ENCODE measurements at regions not wholly inside any gene's neighbourhood (a gene's known extent, or its start where the extent isn't known, plus 50 kb on each side); places are given as distances from the start of the nearest gene placed in this dataset.

DNA sequence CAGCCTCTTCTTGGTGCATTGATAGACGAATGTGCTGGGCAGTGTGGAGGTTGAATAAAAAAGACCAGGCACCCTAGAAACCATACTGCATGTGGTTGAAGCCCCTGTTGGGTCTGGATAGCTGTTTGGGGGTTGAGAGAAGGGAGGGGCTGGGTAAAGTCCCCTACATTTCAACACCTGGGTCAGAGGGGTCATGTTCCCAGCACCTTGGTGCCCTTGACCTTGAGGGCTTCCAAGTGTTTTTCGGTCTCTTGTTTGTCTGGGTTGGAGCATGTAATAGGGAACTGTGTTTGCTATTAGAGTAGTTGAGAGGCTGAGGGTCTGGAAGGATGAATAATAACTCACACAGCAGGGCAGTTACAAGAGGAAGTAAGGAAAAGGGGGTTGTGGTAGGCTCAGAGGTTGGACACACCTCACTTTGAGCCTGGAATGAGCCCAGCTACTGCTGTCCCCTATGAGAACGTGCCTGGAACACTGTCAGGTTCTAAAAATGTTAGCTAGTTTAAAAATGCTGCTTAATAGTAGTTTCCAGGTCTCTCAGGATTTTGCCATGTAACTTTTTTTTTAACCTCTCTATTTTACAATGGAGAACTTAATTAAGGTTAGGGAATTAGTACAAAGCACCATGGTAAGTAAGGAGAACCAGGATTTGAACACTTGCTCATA lies 155.2 kb upstream of the SPRY4 start:
- TF ChIP-seq, protein P1, sequence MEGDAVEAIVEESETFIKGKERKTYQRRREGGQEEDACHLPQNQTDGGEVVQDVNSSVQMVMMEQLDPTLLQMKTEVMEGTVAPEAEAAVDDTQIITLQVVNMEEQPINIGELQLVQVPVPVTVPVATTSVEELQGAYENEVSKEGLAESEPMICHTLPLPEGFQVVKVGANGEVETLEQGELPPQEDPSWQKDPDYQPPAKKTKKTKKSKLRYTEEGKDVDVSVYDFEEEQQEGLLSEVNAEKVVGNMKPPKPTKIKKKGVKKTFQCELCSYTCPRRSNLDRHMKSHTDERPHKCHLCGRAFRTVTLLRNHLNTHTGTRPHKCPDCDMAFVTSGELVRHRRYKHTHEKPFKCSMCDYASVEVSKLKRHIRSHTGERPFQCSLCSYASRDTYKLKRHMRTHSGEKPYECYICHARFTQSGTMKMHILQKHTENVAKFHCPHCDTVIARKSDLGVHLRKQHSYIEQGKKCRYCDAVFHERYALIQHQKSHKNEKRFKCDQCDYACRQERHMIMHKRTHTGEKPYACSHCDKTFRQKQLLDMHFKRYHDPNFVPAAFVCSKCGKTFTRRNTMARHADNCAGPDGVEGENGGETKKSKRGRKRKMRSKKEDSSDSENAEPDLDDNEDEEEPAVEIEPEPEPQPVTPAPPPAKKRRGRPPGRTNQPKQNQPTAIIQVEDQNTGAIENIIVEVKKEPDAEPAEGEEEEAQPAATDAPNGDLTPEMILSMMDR (IDR thresholded peaks at IDR 0.05) = no peak
- TF ChIP-seq EZH2 (IDR thresholded peaks at IDR 0.05; ENCODE audit: borderline replicate concordance, insufficient read depth, low read depth, low read length, poor library complexity, severe bottlenecking) = no peak
